K562 (cell line): ENCODE measurements at regions not wholly inside any gene's neighbourhood (a gene's known extent, or its start where the extent isn't known, plus 50 kb on each side); places are given as distances from the start of the nearest gene placed in this dataset.

ENCODE experiments used
- MEF2D ChIP-seq: conservative IDR thresholded peaks from 2 replicates; pipeline ENCODE4 v1.6.1; 2016; ENCODE audit warnings: low read depth, missing genetic modification characterization, missing compliant biosample characterization
- OTX1 ChIP-seq: fragments of 450-650 bp; formaldehyde crosslinking; IDR thresholded peaks from 2 replicates; pipeline ENCODE4 v1.4.0; 2022; ENCODE audit warnings: mild to moderate bottlenecking
- PHB ChIP-seq: fragments of 250-450 bp; sonication (Bioruptor Pico); IDR thresholded peaks from 2 replicates; pipeline ENCODE4 v1.5.0; 2021
- SETDB1 ChIP-seq: IDR thresholded peaks from one replicate; pipeline ENCODE4 v1.6.1; 2012; ENCODE audit warnings: low read length, control low read depth, inconsistent platforms
- TEAD1 ChIP-seq, 2 experiments: fragments of 450-650 bp in 1 of 2; sonication (generic) in 1 of 2; formaldehyde crosslinking; IDR thresholded peaks; 2 replicates each; pipeline versions ENCODE4 v1.4.0 to v1.8.0; 2020 to 2022; ENCODE audit warnings: mild to moderate bottlenecking in 2 of 2, missing genetic modification reagents in 1 of 2
- ZBTB40 ChIP-seq, 2 experiments: fragments of 450-650 bp in 1 of 2; sonication (generic) in 1 of 2; formaldehyde crosslinking in 1 of 2; IDR thresholded peaks; 2 replicates each; pipeline versions ENCODE4 v1.7.1 to v1.9.0; 2016 to 2022; ENCODE audit warnings: inconsistent platforms in 1 of 2, mild to moderate bottlenecking in 1 of 2, missing genetic modification reagents in 1 of 2

GRCh38 chr1:187384504-187384903, 555.8 kb downstream of the PLA2G4A start (continued):
- TF ChIP-seq ZBTB40 (IDR thresholded peaks at IDR 0.05) (no peak), ZBTB40 (CRISPR knock-in tag; IDR thresholded peaks at IDR 0.05) (no peak), OTX1 (CRISPR knock-in tag) (no peak), SETDB1 (no peak), MEF2D (tag) (no peak), TEAD1 (CRISPR knock-in tag; IDR thresholded peaks at IDR 0.05) (no peak), PHB (no peak)
